GM21529 (cell line): ENCODE measurements at regions not wholly inside any gene's neighbourhood (a gene's known extent, or its start where the extent isn't known, plus 50 kb on each side); places are given as distances from the start of the nearest gene placed in this dataset.

Experiments used
- ATAC-seq: cut with Tn5 transposase; IDR thresholded peaks from one replicate; pipeline ENCODE4 v1.9.1; 2021; ENCODE audit not compliant: unreplicated experiment

DNA sequence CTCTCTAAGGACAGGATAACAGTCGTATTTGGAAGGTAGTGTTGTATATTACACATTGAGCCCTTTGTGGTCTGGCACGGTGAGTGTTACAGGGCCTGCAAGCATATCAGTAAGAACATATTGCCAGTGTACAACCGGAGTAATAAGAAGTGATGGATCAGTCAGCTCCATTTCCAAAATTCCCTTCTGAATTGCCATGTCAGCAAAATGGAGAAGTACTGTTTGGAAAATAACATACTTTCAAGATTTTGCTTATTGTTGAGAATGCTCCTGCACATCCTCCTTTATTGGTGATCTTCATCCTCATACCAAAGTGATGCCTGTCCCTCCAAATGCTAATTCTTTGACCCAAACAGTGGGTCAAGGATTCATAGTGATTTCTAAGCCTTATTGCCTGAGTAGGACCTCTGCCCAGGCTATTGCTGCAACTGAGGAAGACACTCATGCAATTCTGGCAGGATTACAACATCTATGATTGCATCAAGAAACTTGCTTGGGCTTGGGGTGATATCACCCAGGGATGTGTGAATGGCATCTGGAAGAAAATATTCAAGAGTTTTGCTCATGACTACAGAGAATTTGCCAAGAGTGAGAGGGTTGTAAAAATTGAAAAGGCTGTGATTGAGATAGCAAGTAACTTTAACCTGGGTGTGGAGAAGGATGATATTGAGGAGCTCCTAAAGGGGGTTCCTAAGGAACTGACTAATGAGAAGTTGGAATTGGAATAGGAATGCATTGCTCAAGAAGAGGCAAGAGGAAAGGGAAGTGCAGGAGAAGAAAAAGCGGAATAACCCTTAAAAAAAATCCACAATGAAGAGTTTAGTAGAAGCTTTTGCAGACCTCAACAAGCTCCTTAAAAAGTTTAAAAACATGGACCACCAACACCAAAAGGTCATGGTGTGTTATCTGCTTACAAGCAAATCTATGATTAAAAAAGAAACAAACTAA, 452.2 kb upstream of the SORCS1 start:
- no peak for ATAC-seq

DNA sequence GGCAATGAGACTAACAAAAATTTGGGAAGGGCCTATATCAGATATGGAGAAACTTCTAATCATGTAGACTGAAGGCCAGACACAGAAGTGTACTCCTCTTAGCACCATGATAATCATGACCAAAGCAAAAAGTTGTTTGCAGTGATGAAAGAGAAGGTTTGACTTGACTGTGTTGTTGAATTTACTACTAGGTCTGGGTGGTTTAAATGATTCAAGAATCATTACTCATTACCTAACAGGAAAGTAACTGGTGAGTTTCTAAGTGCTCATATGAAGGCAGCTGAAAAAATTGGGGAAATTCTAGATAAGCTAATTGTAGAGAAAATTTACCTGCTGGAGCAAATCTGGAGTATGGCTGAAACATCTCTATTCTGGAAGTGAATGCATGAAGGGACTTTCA, 451.5 kb upstream of the SORCS1 start:
- ATAC-seq, result no peak

DNA sequence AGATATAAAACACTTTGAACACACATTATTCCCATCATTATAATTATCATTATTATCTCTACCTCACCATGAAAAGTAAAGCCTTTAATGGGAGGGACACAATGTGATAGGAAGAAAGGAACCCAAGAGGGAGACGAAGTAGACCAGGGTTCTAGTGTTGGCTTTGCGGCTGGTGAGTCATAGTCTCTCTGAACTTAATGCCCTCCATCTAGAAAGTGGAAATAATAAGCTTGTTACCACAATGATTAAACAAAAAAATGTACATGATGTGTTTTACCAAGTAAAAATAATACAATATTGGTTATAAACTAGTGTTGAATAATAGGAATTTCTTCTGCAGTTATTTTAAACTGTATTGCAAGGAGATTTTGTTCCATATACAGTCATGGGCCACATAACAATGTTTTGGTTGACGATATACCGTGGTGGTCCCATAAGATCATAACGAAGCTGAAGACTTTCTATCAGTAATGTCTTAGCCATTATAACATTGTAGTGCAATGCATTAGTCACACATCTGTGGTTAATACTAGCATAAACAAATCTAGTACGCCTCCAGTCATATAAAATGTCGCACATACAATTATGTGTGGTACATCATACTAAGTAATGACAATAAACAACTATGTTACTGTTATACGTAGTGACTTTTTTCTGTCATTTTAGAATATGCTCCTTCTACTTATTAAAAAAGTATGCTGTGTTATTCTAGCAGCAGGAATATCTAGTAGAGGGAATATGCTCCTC, 450.6 kb upstream of the SORCS1 start:
- ATAC-seq, result no peak

DNA sequence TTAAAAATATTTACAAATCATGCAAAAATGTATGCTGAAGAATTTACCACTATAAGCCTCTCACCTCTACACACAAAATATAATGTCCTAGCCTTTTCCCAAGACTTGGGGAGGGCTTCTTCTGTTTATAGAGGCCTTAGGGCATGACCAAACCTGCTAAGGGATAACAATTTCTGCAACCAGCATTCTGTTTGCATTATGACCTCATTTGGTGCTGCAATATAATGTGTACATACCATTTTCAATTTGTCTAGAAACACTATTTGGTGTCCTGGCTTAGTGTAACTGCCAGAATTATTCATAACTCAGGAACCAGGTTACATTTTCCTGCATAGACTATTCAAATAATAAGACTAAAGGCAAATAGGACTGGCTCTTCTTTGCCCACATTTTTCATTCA, 446.6 kb upstream of the SORCS1 start:
- no peak for ATAC-seq

DNA sequence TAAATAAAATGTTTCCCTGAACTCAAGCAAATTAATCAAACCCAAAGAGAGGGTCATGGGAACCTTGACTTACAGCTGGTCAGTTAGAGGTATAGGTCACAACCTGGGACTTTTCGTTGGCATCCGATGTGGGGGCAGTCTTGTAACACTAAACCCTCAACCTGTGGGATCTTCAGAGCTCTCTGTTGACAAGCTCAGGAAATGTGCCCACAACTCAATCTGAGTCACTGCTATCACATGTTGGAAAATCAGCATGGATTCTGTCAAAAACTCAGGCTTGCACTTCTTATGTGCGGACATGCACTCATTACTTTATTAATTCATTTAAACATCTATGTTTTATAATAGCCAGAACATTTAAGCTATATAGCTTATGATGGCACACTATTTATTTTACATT, 424.6 kb upstream of the SORCS1 start:
- no peak for ATAC-seq

DNA sequence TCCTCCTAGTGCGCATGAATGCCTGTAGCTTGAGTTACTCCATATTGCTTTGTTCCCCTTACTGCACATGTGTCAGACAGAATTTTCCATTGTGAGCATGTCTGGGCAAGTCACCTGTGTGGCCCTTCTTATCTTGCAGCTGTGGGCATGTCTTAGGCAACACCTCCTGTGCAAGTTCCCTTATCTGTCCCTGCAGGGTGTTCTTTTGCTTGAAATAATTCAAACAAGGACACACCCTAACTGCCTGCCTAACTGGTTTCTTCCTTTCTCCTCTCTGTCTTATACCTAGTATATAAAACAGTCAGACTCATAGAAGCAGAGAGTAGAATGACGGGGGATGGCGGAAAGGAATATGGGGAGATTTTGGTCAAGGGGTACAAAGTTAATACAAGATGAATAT, 421.1 kb upstream of the SORCS1 start:
- ATAC-seq, result no peak

DNA sequence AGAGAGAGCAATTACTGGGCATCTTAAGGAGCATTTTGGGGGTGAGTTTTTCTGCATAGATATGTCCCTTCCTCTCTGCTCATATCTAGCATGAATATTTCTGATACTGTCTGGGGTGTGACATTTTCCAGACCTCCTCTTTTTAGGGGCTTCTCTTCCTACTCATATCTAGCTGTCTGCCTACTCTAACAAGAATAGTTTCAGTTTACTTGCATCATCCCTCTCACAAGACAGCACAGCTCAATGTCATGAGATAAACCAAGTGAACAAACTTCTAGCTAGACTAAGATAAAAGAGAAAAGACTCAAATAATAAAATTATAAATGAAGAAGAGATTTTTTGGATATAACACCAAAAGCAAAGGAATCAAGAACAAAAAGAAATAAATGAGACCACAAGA, 419.5 kb upstream of the SORCS1 start:
- ATAC-seq, result no peak

DNA sequence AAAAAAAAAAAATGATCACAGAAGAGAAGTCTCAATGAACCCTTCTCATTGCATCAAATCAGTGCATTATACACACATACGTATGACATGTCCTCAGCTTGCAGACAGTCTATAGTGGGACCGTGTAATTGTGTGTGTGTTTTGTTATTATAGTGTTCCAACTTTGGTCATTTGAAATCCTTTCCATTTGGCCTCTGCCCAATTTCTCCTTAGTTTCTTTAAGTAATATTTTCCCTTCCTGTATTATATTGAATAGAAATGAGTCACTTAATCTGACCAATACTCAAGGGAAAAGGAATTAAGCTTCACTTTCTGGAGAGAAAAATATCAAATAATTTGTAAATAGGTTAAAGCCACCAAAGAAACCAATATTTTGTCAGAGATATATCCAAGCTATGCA, 415.5 kb upstream of the SORCS1 start:
- no peak for ATAC-seq

DNA sequence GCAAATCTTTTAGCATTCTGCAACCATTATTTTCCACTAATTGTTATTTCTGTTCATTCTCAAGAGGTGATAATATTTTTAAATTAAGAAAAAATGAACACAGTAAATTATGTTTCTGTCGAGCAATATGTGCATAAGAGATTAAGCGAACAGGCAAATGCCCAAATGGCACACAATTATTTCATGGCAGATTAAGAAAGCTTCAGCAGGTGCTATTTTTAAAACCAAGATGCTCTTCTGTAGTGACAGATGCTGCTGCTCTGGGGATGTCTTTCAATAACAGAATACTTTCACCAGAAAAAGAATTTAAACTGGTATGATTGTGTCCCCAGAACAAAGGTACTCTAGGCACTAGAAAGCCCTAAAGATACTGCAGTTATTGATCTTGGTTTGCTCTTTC, 412.7 kb upstream of the SORCS1 start:
- no peak for ATAC-seq

DNA sequence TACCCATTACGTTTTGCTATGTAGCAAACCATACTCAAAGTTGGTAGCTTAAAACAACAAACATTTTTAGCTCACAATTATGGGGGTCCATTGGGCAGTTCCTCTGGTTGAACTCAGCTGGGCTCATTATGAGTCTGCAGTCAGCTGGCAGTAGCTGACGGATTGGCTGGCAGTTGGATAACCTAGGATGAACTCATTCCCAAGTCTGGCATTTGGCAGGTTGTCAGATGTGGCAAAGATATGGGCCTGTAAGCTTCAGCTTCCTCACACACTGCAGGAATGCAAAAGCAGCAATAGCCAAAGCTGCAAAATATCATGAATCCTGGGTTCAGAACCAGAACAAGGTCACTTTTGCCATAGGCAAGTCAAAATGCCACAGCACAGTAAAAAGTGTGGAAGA, 412.2 kb upstream of the SORCS1 start:
- no peak for ATAC-seq

DNA sequence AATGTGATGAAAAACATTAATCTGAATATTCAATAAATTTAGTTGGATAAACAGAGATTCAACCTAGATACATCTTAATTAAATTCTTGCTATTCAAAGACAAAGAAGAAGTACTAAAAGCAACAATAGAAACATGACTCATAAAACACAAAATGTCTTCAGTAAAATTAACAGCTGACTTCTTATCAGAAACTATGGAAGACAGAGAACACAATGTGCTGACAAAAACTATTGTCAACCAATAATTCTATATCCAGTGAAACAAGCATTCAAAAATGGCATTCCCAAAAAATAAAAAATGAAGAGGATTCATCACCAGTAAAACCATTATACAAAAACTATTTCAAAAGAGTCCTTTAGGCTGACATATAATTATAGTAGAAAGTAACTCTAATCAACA, 400.5 kb upstream of the SORCS1 start:
- no peak for ATAC-seq

DNA sequence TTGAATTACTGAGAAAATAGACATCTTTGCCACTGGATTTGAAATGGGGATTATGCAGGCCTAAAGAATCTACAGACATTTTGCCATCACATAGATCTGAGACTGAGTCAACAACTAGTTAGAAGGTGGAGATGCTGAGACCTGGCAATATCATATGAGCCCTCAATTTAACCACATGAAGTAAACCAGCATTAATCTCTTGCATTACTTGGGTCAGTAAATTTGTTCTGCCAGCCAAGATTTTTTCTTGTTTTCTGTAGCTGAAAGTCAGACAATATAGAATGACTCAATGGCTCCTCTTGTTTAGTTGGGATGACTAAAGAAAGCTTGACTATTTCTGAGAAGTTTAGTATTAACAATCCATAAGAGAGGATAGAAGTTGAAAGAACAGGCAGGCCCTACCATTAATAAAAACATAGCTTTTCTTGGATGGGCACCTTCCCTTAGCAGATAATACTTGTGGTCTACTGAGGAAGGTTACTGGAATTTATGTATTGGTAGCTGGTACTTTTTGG, 396.7 kb upstream of the SORCS1 start:
- no peak for ATAC-seq

DNA sequence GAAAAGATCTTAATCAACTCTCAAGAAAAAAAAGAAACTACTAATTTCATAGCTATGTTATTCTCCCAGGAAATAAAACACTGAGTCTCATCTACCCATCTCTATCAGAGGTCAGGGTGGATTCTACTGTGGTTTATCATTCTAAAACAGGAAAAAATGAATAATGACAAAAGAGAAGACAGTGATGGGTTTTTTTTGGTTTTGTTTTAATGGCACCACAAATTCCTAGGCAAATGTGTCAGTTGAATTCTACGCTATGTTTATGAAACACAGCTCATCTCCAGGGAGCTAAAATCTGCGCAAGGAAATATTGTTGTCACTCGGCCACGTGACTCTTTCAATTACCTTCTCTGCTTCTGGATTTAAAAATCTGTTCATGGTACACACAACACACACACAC, 393.4 kb upstream of the SORCS1 start:
- ATAC-seq, result no peak

DNA sequence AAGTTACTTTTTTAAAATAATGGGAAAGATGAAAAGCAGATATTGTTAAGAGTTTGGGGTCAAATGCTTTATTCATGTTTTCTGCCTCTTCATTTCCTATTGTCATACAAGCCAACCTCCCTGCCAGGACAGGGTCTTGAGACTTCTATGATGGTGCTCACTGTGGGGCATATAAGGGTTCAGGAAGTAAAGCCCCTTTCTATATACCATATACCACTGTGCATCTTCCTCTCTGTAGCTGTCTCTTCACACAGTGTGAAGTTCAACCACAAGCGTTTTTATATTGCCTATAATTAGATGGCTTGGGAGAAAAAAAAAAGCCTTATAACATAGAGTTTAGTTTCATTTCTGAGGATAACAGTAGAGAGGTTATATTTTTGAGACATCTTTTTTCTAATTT, 389.8 kb upstream of the SORCS1 start:
- ATAC-seq, result no peak

DNA sequence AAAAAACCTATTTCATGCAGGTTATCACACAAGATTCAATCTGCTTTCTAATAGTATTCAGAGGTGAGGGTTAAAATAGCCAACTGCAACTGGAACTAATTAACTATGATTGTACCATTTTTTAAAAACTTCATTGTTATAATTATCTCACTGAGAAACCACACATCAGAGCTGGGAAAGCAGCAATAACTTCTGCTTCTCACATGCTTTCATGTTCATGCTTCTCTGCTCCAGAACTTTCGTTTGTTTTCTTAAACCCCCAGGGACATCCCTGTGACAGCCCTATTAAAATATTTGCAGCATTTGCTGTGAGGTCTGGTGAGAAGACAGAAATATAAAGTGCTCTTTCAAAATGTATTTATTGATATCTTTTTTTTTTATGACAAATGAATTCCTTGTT, 389.0 kb upstream of the SORCS1 start:
- ATAC-seq, result no peak

DNA sequence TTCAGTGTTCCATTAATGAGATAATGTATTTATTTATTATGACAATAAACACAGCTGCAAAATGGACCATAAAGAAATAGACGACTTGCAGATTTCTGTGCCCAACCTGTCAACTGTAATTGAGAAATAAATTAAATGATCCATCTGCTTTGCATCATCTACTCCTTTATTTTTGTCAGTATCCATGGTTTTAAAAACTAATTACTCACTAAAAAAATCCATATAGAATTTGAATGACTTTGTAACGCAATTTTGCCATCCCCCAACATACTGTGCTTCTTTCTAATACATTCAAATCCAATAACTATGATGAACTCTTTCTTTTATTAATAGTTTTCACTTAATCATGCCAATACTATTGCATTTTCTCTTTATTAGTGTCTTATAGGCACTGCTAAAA, 388.5 kb upstream of the SORCS1 start:
- ATAC-seq, result no peak

DNA sequence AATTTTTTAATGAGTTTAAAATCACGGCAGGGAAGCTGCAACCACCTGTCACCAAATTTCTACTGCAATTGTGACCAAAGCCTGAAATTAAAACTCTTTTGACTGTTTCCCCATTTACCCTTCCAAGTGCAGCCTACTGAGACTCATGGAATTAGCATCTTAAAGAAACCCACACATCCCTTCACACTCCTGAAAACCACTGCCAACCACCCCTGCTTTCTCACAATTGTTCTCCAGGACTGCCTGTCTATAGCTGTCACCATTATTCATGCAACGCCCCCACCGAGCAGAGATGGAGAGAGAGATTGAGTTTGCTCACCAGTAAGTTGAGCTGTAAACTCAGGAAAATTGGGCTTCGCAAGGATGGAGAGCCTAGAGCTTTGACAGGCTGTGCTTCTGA, 383.8 kb upstream of the SORCS1 start:
- no peak for ATAC-seq

DNA sequence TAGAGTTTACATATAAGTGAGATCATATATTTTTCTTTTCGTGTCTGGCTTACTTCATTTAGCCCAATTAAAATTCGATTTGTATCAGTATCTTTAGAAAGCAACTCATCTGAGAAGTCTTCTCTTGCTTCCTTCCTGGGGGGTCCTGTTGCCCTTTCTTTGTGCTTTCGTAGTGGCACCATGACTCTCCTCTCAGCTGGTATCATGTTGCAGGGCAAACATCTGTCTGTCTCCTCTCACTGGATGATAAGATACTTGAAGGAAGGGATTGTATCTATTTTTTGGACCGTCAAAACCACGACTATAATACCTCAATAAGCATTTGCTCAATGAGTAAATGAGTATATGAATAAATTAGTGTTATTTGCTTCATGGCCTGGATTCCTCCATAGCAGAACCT, 382.5 kb upstream of the SORCS1 start:
- no peak for ATAC-seq

DNA sequence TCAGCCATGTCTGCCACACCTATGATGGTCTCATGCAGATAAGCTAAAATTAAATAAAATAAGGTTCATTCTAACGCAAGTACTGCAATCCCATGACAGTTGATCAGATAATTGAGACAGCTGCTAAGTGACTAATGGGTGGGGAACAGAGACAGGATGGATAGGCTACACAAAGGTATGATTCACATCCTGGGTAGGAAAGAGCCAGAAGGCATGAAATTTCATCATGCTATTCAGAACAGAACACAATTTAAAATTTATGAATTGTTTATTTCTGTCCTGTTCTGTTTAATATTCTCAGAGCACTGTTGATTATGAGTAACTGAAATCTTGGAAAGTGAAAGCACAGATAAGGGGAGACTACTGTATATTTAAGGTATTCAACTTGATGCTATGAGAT, 381.8 kb upstream of the SORCS1 start:
- ATAC-seq, result no peak

DNA sequence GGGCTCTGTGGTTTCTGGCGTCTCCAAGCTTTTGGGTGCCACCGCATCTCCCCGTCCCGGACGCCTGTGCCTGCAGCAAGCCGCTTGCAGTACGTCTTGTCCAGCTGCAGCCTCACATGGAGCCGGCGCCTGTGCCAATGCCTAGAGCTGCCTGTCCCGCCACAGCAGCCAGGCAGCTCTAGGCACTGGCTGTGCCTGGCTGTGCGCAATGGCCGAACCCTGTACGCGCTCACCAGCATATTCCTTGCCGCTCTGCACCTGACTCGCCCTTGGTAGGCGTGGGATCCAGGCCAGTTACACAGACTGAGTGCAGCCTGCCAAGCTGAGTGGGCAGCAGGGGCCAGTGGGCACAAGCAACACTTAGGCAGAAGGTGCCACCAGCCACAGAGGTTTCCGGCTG, 381.2 kb upstream of the SORCS1 start:
- no peak for ATAC-seq

DNA sequence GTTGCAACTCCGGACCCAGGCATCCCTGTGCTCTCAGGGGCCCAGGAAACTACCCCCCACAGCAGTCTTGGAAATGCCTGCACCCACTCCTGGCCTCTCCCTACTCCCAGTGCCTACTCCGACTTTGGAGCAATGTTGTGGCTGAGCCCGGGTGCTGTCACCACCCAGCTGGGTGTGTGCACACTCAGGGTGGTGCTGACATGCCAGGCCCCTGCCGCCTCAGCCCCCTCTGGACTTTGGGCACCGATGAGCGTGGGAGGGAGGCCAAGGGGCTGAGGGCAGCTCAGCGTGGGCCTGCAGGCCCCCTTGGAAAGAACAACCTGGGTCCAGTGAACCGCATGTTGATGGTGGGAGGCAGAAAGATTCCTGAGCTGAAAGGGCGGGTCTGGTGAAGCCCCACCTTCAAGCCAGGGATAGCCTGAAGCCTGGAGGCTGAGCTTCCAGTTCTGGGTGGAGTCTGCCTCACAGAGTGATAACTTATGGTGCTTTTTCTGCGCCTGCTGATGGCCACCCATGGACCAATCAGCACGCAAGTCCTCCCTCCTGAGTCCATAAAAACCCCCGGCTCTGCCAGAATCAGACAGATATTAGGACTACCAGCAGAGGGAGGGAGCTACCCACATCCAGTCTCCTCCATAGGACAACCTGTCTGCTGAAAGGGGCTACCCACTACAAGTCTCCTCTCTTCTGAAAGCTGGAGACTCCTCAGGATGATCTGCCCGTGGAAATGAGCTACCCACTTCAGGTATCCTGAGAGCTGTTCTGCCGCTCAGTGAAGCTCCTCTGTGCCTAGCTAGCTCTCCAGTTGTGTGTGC, 380.4 kb upstream of the SORCS1 start:
- no peak for ATAC-seq
